ENCODE measurements at regions not wholly inside any gene's neighbourhood (a gene's known extent, or its start where the extent isn't known, plus 50 kb on each side); places are given as distances from the start of the nearest gene placed in this dataset.
"Not testable (repeated sequence)": the region's sequence is repeated elsewhere in the genome, so short reads cannot be mapped to it uniquely, and the experiment has no call there.

DNA sequence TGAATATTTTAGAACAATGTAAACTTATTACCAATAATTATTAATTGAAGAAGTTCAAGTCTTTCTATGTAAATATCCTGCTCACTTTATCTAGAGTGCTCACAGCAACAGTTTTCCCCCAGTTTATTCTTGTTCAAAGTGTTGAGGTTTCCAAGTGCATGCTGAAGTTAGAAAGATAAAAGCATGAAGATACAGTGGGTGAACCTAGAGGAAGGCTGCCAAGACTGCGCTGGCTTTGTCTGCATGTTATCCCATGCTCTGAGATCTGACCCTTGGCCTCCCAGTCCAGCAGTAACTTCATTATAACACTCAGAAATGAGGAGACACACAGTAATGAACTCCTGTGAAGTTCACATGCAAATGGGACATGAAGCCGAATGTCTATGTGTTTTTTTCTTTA is 76.0 kb upstream of the PIP5K1B start:
- 74 to 97% methylated on average over 2 of the region's 2 CpGs for WGBS, 2 donors
- TF ChIP-seq EP300 (IDR thresholded peaks at IDR 0.05) (no peak), POLR2A (IDR thresholded peaks at IDR 0.05) (no peak), POLR2AphosphoS5 (IDR thresholded peaks at IDR 0.05) (no peak)
- TF ChIP-seq, protein P1, sequence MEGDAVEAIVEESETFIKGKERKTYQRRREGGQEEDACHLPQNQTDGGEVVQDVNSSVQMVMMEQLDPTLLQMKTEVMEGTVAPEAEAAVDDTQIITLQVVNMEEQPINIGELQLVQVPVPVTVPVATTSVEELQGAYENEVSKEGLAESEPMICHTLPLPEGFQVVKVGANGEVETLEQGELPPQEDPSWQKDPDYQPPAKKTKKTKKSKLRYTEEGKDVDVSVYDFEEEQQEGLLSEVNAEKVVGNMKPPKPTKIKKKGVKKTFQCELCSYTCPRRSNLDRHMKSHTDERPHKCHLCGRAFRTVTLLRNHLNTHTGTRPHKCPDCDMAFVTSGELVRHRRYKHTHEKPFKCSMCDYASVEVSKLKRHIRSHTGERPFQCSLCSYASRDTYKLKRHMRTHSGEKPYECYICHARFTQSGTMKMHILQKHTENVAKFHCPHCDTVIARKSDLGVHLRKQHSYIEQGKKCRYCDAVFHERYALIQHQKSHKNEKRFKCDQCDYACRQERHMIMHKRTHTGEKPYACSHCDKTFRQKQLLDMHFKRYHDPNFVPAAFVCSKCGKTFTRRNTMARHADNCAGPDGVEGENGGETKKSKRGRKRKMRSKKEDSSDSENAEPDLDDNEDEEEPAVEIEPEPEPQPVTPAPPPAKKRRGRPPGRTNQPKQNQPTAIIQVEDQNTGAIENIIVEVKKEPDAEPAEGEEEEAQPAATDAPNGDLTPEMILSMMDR (IDR thresholded peaks at IDR 0.05), result no peak
- Histone ChIP-seq H3K9me3 (no peaks in the 10 kb centered on the region), H3K27ac (no peak overlapping the region), H3K27me3 (no peaks in the 10 kb centered on the region), H3K36me3 (no peaks in the 10 kb centered on the region), H3K4me3 (no peak overlapping the region), H3K4me1 (no peaks in the 10 kb centered on the region)
- DNase-seq (no peak), ATAC-seq (ENCODE audit: low FRiP score in 2 of 2) (no peak)

- WGBS, 2 donors, result 44 to 49% methylated on average over 1 of the region's 1 CpG
- TF ChIP-seq EP300 (IDR thresholded peaks at IDR 0.05) (no peak), POLR2AphosphoS5 (IDR thresholded peaks at IDR 0.05) (no peak), POLR2A (IDR thresholded peaks at IDR 0.05) (no peak)
- TF ChIP-seq, protein P1 (IDR thresholded peaks at IDR 0.05), result no peak
- ATAC-seq (ENCODE audit: low FRiP score in 2 of 2) (no peak), DNase-seq (no peak)
- Histone ChIP-seq H3K27me3 (no peaks in the 10 kb centered on the region), H3K4me1 (no peaks in the 10 kb centered on the region), H3K9me3 (no peaks in the 10 kb centered on the region), H3K36me3 (no peaks in the 10 kb centered on the region), H3K4me3 (no peak overlapping the region), H3K27ac (no peak overlapping the region)
Measured at GRCh38 chr9:68631811-68632210, 73.2 kb upstream of the PIP5K1B start.

- Histone ChIP-seq H3K9me3 (no peaks in the 10 kb centered on the region), H3K4me1 (no peaks in the 10 kb centered on the region), H3K27me3 (no peaks in the 10 kb centered on the region), H3K36me3 (no peaks in the 10 kb centered on the region), H3K27ac (no peak overlapping the region), H3K4me3 (no peak overlapping the region)
- WGBS, 2 donors, result 85 to 86% methylated on average over 3 of the region's 3 CpGs
- TF ChIP-seq POLR2AphosphoS5 (IDR thresholded peaks at IDR 0.05), result no peak
- TF ChIP-seq EP300 (IDR thresholded peaks at IDR 0.05), result no peak
- TF ChIP-seq POLR2A (IDR thresholded peaks at IDR 0.05), result no peak
- TF ChIP-seq, protein P1 (IDR thresholded peaks at IDR 0.05), result no peak
- DNase-seq (no peak), ATAC-seq (ENCODE audit: low FRiP score in 2 of 2) (no peak)
Measured at GRCh38 chr9:68637020-68637419, 68.0 kb upstream of the PIP5K1B start.

DNA sequence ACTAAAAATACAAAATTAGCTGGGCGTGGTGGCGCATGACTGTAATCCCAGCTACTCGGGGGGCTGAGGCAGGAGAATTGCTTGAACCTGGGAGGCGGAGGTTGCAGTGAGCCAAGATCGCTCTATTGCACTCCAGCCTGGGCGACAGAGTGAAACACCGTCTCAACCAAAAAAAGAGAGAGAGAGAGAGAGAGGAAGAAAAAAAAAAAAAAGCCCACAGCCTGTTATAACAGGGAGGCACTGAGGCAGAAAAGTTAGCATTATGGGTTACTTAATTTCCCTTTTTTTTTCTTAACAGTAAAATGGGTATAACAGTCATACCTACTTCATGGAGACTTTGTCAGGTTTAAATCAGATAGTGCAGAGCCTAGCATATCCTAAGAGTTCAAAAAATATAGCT is 65.8 kb upstream of the PIP5K1B start:
- not testable (repeated sequence) for H3K9me3 ChIP-seq; H3K36me3 ChIP-seq; H3K4me3 ChIP-seq; ATAC-seq (ENCODE audit: low FRiP score in 2 of 2); DNase-seq; H3K27ac ChIP-seq; H3K4me1 ChIP-seq; H3K27me3 ChIP-seq
- WGBS, 2 donors, result 96% methylated on average over 7 of the region's 7 CpGs

DNA sequence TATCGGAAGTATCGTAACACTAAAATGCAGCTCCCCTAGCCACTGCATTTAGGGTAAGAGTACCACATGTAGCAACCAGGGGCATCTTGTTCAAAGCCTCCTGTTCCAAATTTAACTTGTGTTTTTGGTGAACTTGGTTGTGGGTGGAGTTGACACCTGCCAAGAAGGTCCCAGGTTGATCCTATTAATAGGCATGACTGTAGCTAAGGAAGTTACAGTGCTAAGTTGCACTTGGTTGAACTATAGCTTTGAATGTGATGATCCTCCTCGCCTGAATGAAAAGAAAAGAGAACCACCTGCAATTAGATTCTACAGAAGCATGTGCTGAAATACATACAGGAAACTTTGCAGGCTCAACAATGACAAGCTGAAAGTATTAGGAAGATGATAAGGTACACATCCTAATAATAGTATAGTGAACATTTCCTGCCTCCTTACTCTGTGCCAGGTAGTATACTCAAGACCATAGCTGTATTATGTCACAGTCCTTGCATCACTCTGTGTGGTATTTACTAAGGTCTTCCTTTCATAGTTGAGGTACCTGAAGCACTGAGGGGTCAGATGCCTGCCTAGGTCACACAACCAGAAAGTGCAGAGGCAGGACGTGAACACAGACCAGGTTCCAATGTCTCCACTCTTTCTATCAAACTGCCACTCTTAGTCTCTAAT is 64.5 kb upstream of the PIP5K1B start:
- Histone ChIP-seq H3K9me3 (no peaks in the 10 kb centered on the region), H3K4me1 (no peaks in the 10 kb centered on the region), H3K27me3 (no peaks in the 10 kb centered on the region), H3K36me3 (no peaks in the 10 kb centered on the region), H3K4me3 (no peak overlapping the region), H3K27ac (no peak overlapping the region)
- DNase-seq (no peak), ATAC-seq (ENCODE audit: low FRiP score in 2 of 2) (no peak)
- 79 to 83% methylated on average over 4 of the region's 4 CpGs for WGBS, 2 donors
- TF ChIP-seq POLR2A (IDR thresholded peaks at IDR 0.05) (no peak), EP300 (IDR thresholded peaks at IDR 0.05) (no peak), POLR2AphosphoS5 (IDR thresholded peaks at IDR 0.05) (no peak)
- TF ChIP-seq, protein P1 (IDR thresholded peaks at IDR 0.05), result no peak
